ENCODE measurements at regions not wholly inside any gene's neighbourhood (a gene's known extent, or its start where the extent isn't known, plus 50 kb on each side); places are given as distances from the start of the nearest gene placed in this dataset.

DNA sequence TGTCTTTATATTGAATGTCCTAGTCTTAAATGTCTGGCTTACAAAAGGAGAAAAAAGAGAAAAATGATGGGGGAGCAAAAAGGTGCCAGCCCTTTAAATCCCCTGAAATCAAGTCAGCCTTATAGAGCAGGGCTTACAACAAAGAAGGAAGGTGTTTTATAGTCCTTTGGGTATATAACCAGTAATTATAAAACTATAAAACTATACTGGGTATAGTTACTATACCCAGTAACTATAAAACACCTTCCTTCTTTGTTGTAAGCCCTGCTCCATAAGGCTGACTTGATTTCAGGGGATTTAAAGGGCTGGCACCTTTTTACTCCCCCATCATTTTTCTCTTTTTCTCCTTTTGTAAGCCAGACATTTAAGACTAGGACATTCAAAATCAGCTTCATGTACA, 598.0 kb upstream of the SEMA6D start:
- H3K9me3 Mint-ChIP-seq (ENCODE audit: insufficient read depth), result peaks cover 6% of the 10 kb centered on the region
- no peaks in the 10 kb centered on the region for H3K27me3 Mint-ChIP-seq
- TF ChIP-seq, protein P1, sequence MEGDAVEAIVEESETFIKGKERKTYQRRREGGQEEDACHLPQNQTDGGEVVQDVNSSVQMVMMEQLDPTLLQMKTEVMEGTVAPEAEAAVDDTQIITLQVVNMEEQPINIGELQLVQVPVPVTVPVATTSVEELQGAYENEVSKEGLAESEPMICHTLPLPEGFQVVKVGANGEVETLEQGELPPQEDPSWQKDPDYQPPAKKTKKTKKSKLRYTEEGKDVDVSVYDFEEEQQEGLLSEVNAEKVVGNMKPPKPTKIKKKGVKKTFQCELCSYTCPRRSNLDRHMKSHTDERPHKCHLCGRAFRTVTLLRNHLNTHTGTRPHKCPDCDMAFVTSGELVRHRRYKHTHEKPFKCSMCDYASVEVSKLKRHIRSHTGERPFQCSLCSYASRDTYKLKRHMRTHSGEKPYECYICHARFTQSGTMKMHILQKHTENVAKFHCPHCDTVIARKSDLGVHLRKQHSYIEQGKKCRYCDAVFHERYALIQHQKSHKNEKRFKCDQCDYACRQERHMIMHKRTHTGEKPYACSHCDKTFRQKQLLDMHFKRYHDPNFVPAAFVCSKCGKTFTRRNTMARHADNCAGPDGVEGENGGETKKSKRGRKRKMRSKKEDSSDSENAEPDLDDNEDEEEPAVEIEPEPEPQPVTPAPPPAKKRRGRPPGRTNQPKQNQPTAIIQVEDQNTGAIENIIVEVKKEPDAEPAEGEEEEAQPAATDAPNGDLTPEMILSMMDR (IDR thresholded peaks at IDR 0.05), result no peak
- TF ChIP-seq EZH2 (IDR thresholded peaks at IDR 0.05; ENCODE audit: borderline replicate concordance, insufficient read depth, low read depth, low read length, poor library complexity, severe bottlenecking), result no peak
- Histone ChIP-seq H3K27me3 (replicated peaks in 1 of 4; ENCODE audit: control extremely low read depth in 1 of 4, control insufficient read depth in 3 of 4, insufficient read depth in 4 of 4, low read length in 3 of 4) (no peaks in the 10 kb centered on the region), H3K4me2 (replicated peaks; ENCODE audit: low read depth, low read length, poor library complexity, severe bottlenecking) (no peak overlapping the region), H3K9me3 (ENCODE audit: control extremely low read depth in 1 of 3, control insufficient read depth in 2 of 3, insufficient read depth in 1 of 3, low read length in 2 of 3) (no peaks in the 10 kb centered on the region), H4K20me1 (ENCODE audit: control insufficient read depth, insufficient read depth, low read length, poor library complexity, severe bottlenecking) (no peaks in the 10 kb centered on the region), H3K36me3 (replicated peaks in 1 of 2; ENCODE audit: control extremely low read depth in 1 of 2, control insufficient read depth in 1 of 2, extremely low read depth in 1 of 2, insufficient read depth in 2 of 2, low read length in 1 of 2) (no peaks in the 10 kb centered on the region), H3K4me1 (ENCODE audit: control insufficient read depth in 2 of 2, insufficient read depth in 2 of 2, low read length in 2 of 2) (no peaks in the 10 kb centered on the region), H3K4me3 (ENCODE audit: control extremely low read depth in 1 of 5, extremely low read depth in 1 of 5, insufficient read depth in 1 of 5, low read depth in 2 of 5, low read length in 4 of 5) (no peak overlapping the region), H3K79me2 (ENCODE audit: control insufficient read depth, insufficient read depth, low read length) (no peaks in the 10 kb centered on the region), H3K27ac (ENCODE audit: low read length in 2 of 2) (no peak overlapping the region), H3K9ac (ENCODE audit: low read length) (no peak overlapping the region), H2AFZ (ENCODE audit: insufficient read depth, low read depth, low read length, poor library complexity, severe bottlenecking) (no peak overlapping the region)
- DNase-seq, result no peak
- H3K4me1 Mint-ChIP-seq, result no peaks in the 10 kb centered on the region
- POLR2A ChIA-PET, result no interaction called here
- no peak overlapping the region for H3K27ac Mint-ChIP-seq
- no peak for ATAC-seq (ENCODE audit: low read depth)
- intact Hi-C loops (cut with micrococcal nuclease), result no loop called here
- H3K4me3 Mint-ChIP-seq, result no peak overlapping the region
- CTCF ChIA-PET, result no interaction called here

DNA sequence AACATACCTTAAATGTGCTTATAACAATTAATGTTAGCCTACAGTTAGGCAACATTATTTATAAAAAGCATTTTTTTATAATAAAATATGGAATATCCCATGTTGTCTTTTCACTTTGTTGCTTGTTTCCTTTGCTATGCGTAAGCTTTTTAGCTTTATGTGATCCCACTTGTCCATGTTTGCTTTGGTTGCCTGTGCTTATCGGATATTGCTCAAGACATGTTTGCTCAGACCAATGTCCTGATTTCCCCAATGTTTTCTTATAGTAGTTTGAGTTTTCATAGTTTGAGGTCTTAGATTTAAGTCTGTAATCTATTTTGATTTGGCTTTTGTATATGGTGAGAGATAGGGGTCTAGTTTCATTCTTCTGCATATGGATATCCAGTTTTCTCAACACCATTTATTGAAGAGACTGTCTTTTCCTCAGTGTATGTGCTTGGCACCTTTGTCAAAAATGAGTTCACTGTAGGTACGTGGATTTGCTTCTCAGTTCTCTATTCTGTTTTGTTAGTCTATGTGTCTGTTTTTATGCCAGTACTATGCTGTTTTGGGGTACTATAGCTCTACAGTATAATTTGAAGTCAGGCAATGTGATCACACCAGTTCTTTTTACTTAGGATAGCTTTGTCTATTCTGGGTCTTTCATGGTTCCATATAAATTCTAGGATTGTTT, 592.7 kb upstream of the SEMA6D start:
- POLR2A ChIA-PET, result no interaction called here
- H3K27me3 Mint-ChIP-seq, result no peaks in the 10 kb centered on the region
- Histone ChIP-seq H3K27ac (ENCODE audit: low read length in 2 of 2) (no peak overlapping the region), H3K9ac (ENCODE audit: low read length) (no peak overlapping the region), H3K4me3 (ENCODE audit: control extremely low read depth in 1 of 5, extremely low read depth in 1 of 5, insufficient read depth in 1 of 5, low read depth in 2 of 5, low read length in 4 of 5) (no peak overlapping the region), H3K79me2 (ENCODE audit: control insufficient read depth, insufficient read depth, low read length) (no peaks in the 10 kb centered on the region), H2AFZ (ENCODE audit: insufficient read depth, low read depth, low read length, poor library complexity, severe bottlenecking) (no peak overlapping the region), H3K4me2 (replicated peaks; ENCODE audit: low read depth, low read length, poor library complexity, severe bottlenecking) (no peak overlapping the region), H3K36me3 (replicated peaks in 1 of 2; ENCODE audit: control extremely low read depth in 1 of 2, control insufficient read depth in 1 of 2, extremely low read depth in 1 of 2, insufficient read depth in 2 of 2, low read length in 1 of 2) (no peaks in the 10 kb centered on the region), H3K9me3 (ENCODE audit: control extremely low read depth in 1 of 3, control insufficient read depth in 2 of 3, insufficient read depth in 1 of 3, low read length in 2 of 3) (peaks cover 2 to 3% (median 3%) of the 10 kb centered on the region in 3 donors), H4K20me1 (ENCODE audit: control insufficient read depth, insufficient read depth, low read length, poor library complexity, severe bottlenecking) (no peaks in the 10 kb centered on the region), H3K27me3 (replicated peaks in 1 of 4; ENCODE audit: control extremely low read depth in 1 of 4, control insufficient read depth in 3 of 4, insufficient read depth in 4 of 4, low read length in 3 of 4) (no peaks in the 10 kb centered on the region), H3K4me1 (ENCODE audit: control insufficient read depth in 2 of 2, insufficient read depth in 2 of 2, low read length in 2 of 2) (no peaks in the 10 kb centered on the region)
- 100% methylated on average over 1 of the region's 3 CpGs for WGBS (ENCODE audit: insufficient coverage)
- no peak for TF ChIP-seq EZH2 (IDR thresholded peaks at IDR 0.05; ENCODE audit: borderline replicate concordance, insufficient read depth, low read depth, low read length, poor library complexity, severe bottlenecking)
- TF ChIP-seq, protein P1 (IDR thresholded peaks at IDR 0.05), result no peak
- no peak overlapping the region for H3K4me3 Mint-ChIP-seq
- CTCF ChIA-PET, result no interaction called here
- ATAC-seq (ENCODE audit: low read depth), result no peak
- intact Hi-C loops (cut with micrococcal nuclease), result no loop called here
- H3K4me1 Mint-ChIP-seq, result no peaks in the 10 kb centered on the region
- H3K27ac Mint-ChIP-seq, result no peak overlapping the region
- DNase-seq, result no peak
- peaks cover 11% of the 10 kb centered on the region for H3K9me3 Mint-ChIP-seq (ENCODE audit: insufficient read depth)

Measured in B cell (primary cell).